ENCODE measurements at regions not wholly inside any gene's neighbourhood (a gene's known extent, or its start where the extent isn't known, plus 50 kb on each side); places are given as distances from the start of the nearest gene placed in this dataset.

GRCh38 chr10:108365541-108365940 is 1201.0 kb upstream of the SORCS1 start:
- Histone ChIP-seq H3K27ac (ENCODE audit: low read depth, low read length) (no peak overlapping the region), H3K36me3 (ENCODE audit: insufficient read depth, low read length) (no peaks in the 10 kb centered on the region), H3K4me1 (ENCODE audit: control insufficient read depth, insufficient read depth, low read length, unreplicated experiment) (no peaks in the 10 kb centered on the region), H3K27me3 (ENCODE audit: insufficient read depth, low read length) (no peaks in the 10 kb centered on the region), H3K4me3 (ENCODE audit: low read depth, low read length) (no peak overlapping the region), H3K79me2 (ENCODE audit: control insufficient read depth, insufficient read depth, low read length, unreplicated experiment) (no peaks in the 10 kb centered on the region), H2AFZ (ENCODE audit: low read length, unreplicated experiment) (no peak overlapping the region)

- Histone ChIP-seq H2AFZ (ENCODE audit: low read length, unreplicated experiment) (no peak overlapping the region), H3K4me1 (ENCODE audit: control insufficient read depth, insufficient read depth, low read length, unreplicated experiment) (no peaks in the 10 kb centered on the region), H3K36me3 (ENCODE audit: insufficient read depth, low read length) (no peaks in the 10 kb centered on the region), H3K27ac (ENCODE audit: low read depth, low read length) (no peak overlapping the region), H3K4me3 (ENCODE audit: low read depth, low read length) (no peak overlapping the region), H3K27me3 (ENCODE audit: insufficient read depth, low read length) (no peaks in the 10 kb centered on the region), H3K79me2 (ENCODE audit: control insufficient read depth, insufficient read depth, low read length, unreplicated experiment) (no peaks in the 10 kb centered on the region)
Measured at GRCh38 chr10:108363576-108363975, 1199.1 kb upstream of the SORCS1 start.

- Histone ChIP-seq H3K27me3 (ENCODE audit: insufficient read depth, low read length) (no peaks in the 10 kb centered on the region), H3K4me1 (ENCODE audit: control insufficient read depth, insufficient read depth, low read length, unreplicated experiment) (no peaks in the 10 kb centered on the region), H3K4me3 (ENCODE audit: low read depth, low read length) (no peak overlapping the region), H3K27ac (ENCODE audit: low read depth, low read length) (no peak overlapping the region), H3K79me2 (ENCODE audit: control insufficient read depth, insufficient read depth, low read length, unreplicated experiment) (no peaks in the 10 kb centered on the region), H3K36me3 (ENCODE audit: insufficient read depth, low read length) (no peaks in the 10 kb centered on the region), H2AFZ (ENCODE audit: low read length, unreplicated experiment) (no peak overlapping the region)
Measured at GRCh38 chr10:108362961-108363360, 1198.5 kb upstream of the SORCS1 start.

- Histone ChIP-seq H3K27me3 (ENCODE audit: insufficient read depth, low read length) (no peaks in the 10 kb centered on the region), H3K79me2 (ENCODE audit: control insufficient read depth, insufficient read depth, low read length, unreplicated experiment) (no peaks in the 10 kb centered on the region), H3K4me3 (ENCODE audit: low read depth, low read length) (no peak overlapping the region), H2AFZ (ENCODE audit: low read length, unreplicated experiment) (no peak overlapping the region), H3K27ac (ENCODE audit: low read depth, low read length) (no peak overlapping the region), H3K4me1 (ENCODE audit: control insufficient read depth, insufficient read depth, low read length, unreplicated experiment) (no peaks in the 10 kb centered on the region), H3K36me3 (ENCODE audit: insufficient read depth, low read length) (no peaks in the 10 kb centered on the region)
Measured at GRCh38 chr10:108362296-108362695, 1197.8 kb upstream of the SORCS1 start.

GRCh38 chr10:108360187-108360586 is 1195.7 kb upstream of the SORCS1 start:
- H3K4me3 ChIP-seq (ENCODE audit: low read depth, low read length) = no peak overlapping the region
- no peaks in the 10 kb centered on the region for H3K27me3 ChIP-seq (ENCODE audit: insufficient read depth, low read length)
- H3K79me2 ChIP-seq (ENCODE audit: control insufficient read depth, insufficient read depth, low read length, unreplicated experiment) = no peaks in the 10 kb centered on the region
- no peak overlapping the region for H2AFZ ChIP-seq (ENCODE audit: low read length, unreplicated experiment)
- H3K36me3 ChIP-seq (ENCODE audit: insufficient read depth, low read length) = no peaks in the 10 kb centered on the region
- no peak overlapping the region for H3K27ac ChIP-seq (ENCODE audit: low read depth, low read length)
- no peaks in the 10 kb centered on the region for H3K4me1 ChIP-seq (ENCODE audit: control insufficient read depth, insufficient read depth, low read length, unreplicated experiment)

GRCh38 chr10:108358912-108359311 is 1194.4 kb upstream of the SORCS1 start:
- Histone ChIP-seq H3K4me3 (ENCODE audit: low read depth, low read length) (no peak overlapping the region), H3K27ac (ENCODE audit: low read depth, low read length) (peak overlapping the region; percentile 28; the same call in 1 of the 2 replicates), H3K27me3 (ENCODE audit: insufficient read depth, low read length) (no peaks in the 10 kb centered on the region), H3K36me3 (ENCODE audit: insufficient read depth, low read length) (no peaks in the 10 kb centered on the region), H2AFZ (ENCODE audit: low read length, unreplicated experiment) (no peak overlapping the region), H3K4me1 (ENCODE audit: control insufficient read depth, insufficient read depth, low read length, unreplicated experiment) (no peaks in the 10 kb centered on the region), H3K79me2 (ENCODE audit: control insufficient read depth, insufficient read depth, low read length, unreplicated experiment) (no peaks in the 10 kb centered on the region)

GRCh38 chr10:108352771-108353170 is 1188.3 kb upstream of the SORCS1 start:
- Histone ChIP-seq H3K79me2 (ENCODE audit: control insufficient read depth, insufficient read depth, low read length, unreplicated experiment) (no peaks in the 10 kb centered on the region), H3K27me3 (ENCODE audit: insufficient read depth, low read length) (no peaks in the 10 kb centered on the region), H3K36me3 (ENCODE audit: insufficient read depth, low read length) (no peaks in the 10 kb centered on the region), H3K27ac (ENCODE audit: low read depth, low read length) (no peak overlapping the region), H3K4me1 (ENCODE audit: control insufficient read depth, insufficient read depth, low read length, unreplicated experiment) (no peaks in the 10 kb centered on the region), H3K4me3 (ENCODE audit: low read depth, low read length) (no peak overlapping the region), H2AFZ (ENCODE audit: low read length, unreplicated experiment) (no peak overlapping the region)

GRCh38 chr10:108348215-108348614 is 1183.7 kb upstream of the SORCS1 start:
- Histone ChIP-seq H2AFZ (ENCODE audit: low read length, unreplicated experiment) (no peak overlapping the region), H3K27ac (ENCODE audit: low read depth, low read length) (no peak overlapping the region), H3K79me2 (ENCODE audit: control insufficient read depth, insufficient read depth, low read length, unreplicated experiment) (no peaks in the 10 kb centered on the region), H3K4me3 (ENCODE audit: low read depth, low read length) (no peak overlapping the region), H3K4me1 (ENCODE audit: control insufficient read depth, insufficient read depth, low read length, unreplicated experiment) (no peaks in the 10 kb centered on the region), H3K36me3 (ENCODE audit: insufficient read depth, low read length) (no peaks in the 10 kb centered on the region), H3K27me3 (ENCODE audit: insufficient read depth, low read length) (no peaks in the 10 kb centered on the region)

GRCh38 chr10:108346066-108346465 is 1181.6 kb upstream of the SORCS1 start:
- no peaks in the 10 kb centered on the region for H3K79me2 ChIP-seq (ENCODE audit: control insufficient read depth, insufficient read depth, low read length, unreplicated experiment)
- no peak overlapping the region for H3K27ac ChIP-seq (ENCODE audit: low read depth, low read length)
- H3K36me3 ChIP-seq (ENCODE audit: insufficient read depth, low read length) = no peaks in the 10 kb centered on the region
- H3K4me3 ChIP-seq (ENCODE audit: low read depth, low read length) = no peak overlapping the region
- H3K4me1 ChIP-seq (ENCODE audit: control insufficient read depth, insufficient read depth, low read length, unreplicated experiment) = no peaks in the 10 kb centered on the region
- H3K27me3 ChIP-seq (ENCODE audit: insufficient read depth, low read length) = no peaks in the 10 kb centered on the region
- no peak overlapping the region for H2AFZ ChIP-seq (ENCODE audit: low read length, unreplicated experiment)

GRCh38 chr10:108338146-108338545 is 1173.6 kb upstream of the SORCS1 start:
- no peak overlapping the region for H2AFZ ChIP-seq (ENCODE audit: low read length, unreplicated experiment)
- H3K79me2 ChIP-seq (ENCODE audit: control insufficient read depth, insufficient read depth, low read length, unreplicated experiment) = no peaks in the 10 kb centered on the region
- H3K4me3 ChIP-seq (ENCODE audit: low read depth, low read length) = no peak overlapping the region
- H3K27ac ChIP-seq (ENCODE audit: low read depth, low read length) = no peak overlapping the region
- no peaks in the 10 kb centered on the region for H3K27me3 ChIP-seq (ENCODE audit: insufficient read depth, low read length)
- H3K4me1 ChIP-seq (ENCODE audit: control insufficient read depth, insufficient read depth, low read length, unreplicated experiment) = no peaks in the 10 kb centered on the region
- no peaks in the 10 kb centered on the region for H3K36me3 ChIP-seq (ENCODE audit: insufficient read depth, low read length)

- no peak overlapping the region for H3K27ac ChIP-seq (ENCODE audit: low read depth, low read length)
- no peak overlapping the region for H3K4me3 ChIP-seq (ENCODE audit: low read depth, low read length)
- H3K79me2 ChIP-seq (ENCODE audit: control insufficient read depth, insufficient read depth, low read length, unreplicated experiment) = no peaks in the 10 kb centered on the region
- H2AFZ ChIP-seq (ENCODE audit: low read length, unreplicated experiment) = no peak overlapping the region
- no peaks in the 10 kb centered on the region for H3K27me3 ChIP-seq (ENCODE audit: insufficient read depth, low read length)
- H3K36me3 ChIP-seq (ENCODE audit: insufficient read depth, low read length) = no peaks in the 10 kb centered on the region
- H3K4me1 ChIP-seq (ENCODE audit: control insufficient read depth, insufficient read depth, low read length, unreplicated experiment) = no peaks in the 10 kb centered on the region
Measured at GRCh38 chr10:108336836-108337235, 1172.3 kb upstream of the SORCS1 start.
